SK-N-SH (cell line): ENCODE measurements at regions not wholly inside any gene's neighbourhood (a gene's known extent, or its start where the extent isn't known, plus 50 kb on each side); places are given as distances from the start of the nearest gene placed in this dataset.

ENCODE experiments used
- CTCF ChIA-PET: fragments of 300-600, 350-600 bp; formaldehyde crosslinking; extraction: SDS; loops from one replicate; lab custom pipeline; 2021; lab: Yijun Ruan, JAX
- POLR2A ChIA-PET: fragments of 350-600 bp; sonication (Branson Sonifier 250); formaldehyde crosslinking; extraction: SDS; loops from one replicate; lab custom pipeline; 2020; ENCODE audit warnings: antibody characterized with exemption, inconsistent platforms; lab: Yijun Ruan, JAX
- DNase-seq: peaks from one replicate; pipeline ENCODE4 v3.0.0; 2012
- H2AFZ ChIP-seq: fragments of 200-600 bp; sonication (generic); 2 replicates; pipeline ENCODE4 v1.8.1; 2016; ENCODE audit warnings: antibody characterized with exemption, mild to moderate bottlenecking, low read depth
- H3F3A ChIP-seq: fragments of 200-600 bp; sonication (generic); replicated peaks from 2 replicates; pipeline ENCODE3; 2016; ENCODE audit warnings: antibody characterized with exemption, mild to moderate bottlenecking; ENCODE audit not compliant: insufficient read depth
- H3K27ac ChIP-seq, 2 experiments: fragments of 200-500 bp in 1 of 2; fragments of 200-600 bp in 1 of 2; sonication (Bioruptor generic) in 1 of 2; sonication (generic), shearing (Covaris generic) in 1 of 2; 2 replicates each; pipeline versions ENCODE4 v1.5.1 to v1.6.1; 2014 to 2016; ENCODE audit warnings: low read depth in 2 of 2, inconsistent platforms in 1 of 2, low read length in 1 of 2, mild to moderate bottlenecking in 1 of 2, mixed read lengths in 1 of 2
- H3K27me3 ChIP-seq: fragments of 200-600 bp; sonication (generic), shearing (Covaris generic); 2 replicates; pipeline ENCODE4 v1.6.1; 2016; ENCODE audit warnings: mixed run types; ENCODE audit not compliant: insufficient read depth
- H3K36me3 ChIP-seq, 2 experiments: fragments of 200-500 bp in 1 of 2; fragments of 200-600 bp in 1 of 2; sonication (Bioruptor generic) in 1 of 2; sonication (generic) in 1 of 2; replicated peaks in 1 of 2; 2 replicates each; pipeline versions ENCODE3 to v1.5.1; 2014 to 2016; ENCODE audit warnings: low read length in 1 of 2, mild to moderate bottlenecking in 1 of 2; ENCODE audit not compliant: insufficient read depth in 2 of 2, control insufficient read depth in 1 of 2
- H3K4me1 ChIP-seq, 2 experiments: fragments of 200-500 bp in 1 of 2; fragments of 200-600 bp in 1 of 2; sonication (Bioruptor generic) in 1 of 2; sonication (generic), shearing (Covaris generic) in 1 of 2; 2 replicates each; pipeline versions ENCODE4 v1.5.1 to v1.6.1; 2014 to 2016; ENCODE audit warnings: low read depth in 1 of 2, low read length in 1 of 2, mixed run types in 1 of 2; ENCODE audit not compliant: insufficient read depth in 2 of 2, control insufficient read depth in 1 of 2
- H3K4me2 ChIP-seq: fragments of 200-600 bp; sonication (generic), shearing (Covaris generic); 2 replicates; pipeline ENCODE4 v1.6.1; 2017; ENCODE audit warnings: mixed run types
- H3K4me3 ChIP-seq, 2 experiments: fragments of 200-500 bp in 1 of 2; fragments of 200-600 bp in 1 of 2; sonication (Bioruptor generic) in 1 of 2; sonication (generic), shearing (Covaris generic) in 1 of 2; 2 replicates each; pipeline versions ENCODE4 v1.5.1 to v1.8.1; 2014 to 2016; ENCODE audit warnings: low read depth in 2 of 2, inconsistent platforms in 1 of 2, low read length in 1 of 2, mild to moderate bottlenecking in 1 of 2, mixed read lengths in 1 of 2, moderate library complexity in 1 of 2
- H3K79me2 ChIP-seq: fragments of 200-600 bp; sonication (generic); 2 replicates; pipeline ENCODE4 v1.8.1; 2017; ENCODE audit warnings: mild to moderate bottlenecking; ENCODE audit not compliant: insufficient read depth
- H3K9ac ChIP-seq: fragments of 200-600 bp; sonication (generic); 2 replicates; pipeline ENCODE4 v1.6.1; 2017; ENCODE audit warnings: mixed run types
- H3K9me2 ChIP-seq: fragments of 200-600 bp; sonication (generic); 2 replicates; pipeline ENCODE4 v1.6.1; 2017; ENCODE audit warnings: mixed run types
- H3K9me3 ChIP-seq: fragments of 200-600 bp; sonication (generic); 2 replicates; pipeline ENCODE4 v1.6.1; 2017; ENCODE audit warnings: mixed run types, mild to moderate bottlenecking, moderate library complexity
- H4K20me1 ChIP-seq: fragments of 200-600 bp; sonication (generic); 2 replicates; pipeline ENCODE4 v1.6.1; 2017; ENCODE audit warnings: mild to moderate bottlenecking, mixed run types; ENCODE audit not compliant: insufficient read depth
- CTCF ChIP-seq: fragments of 200-600 bp; sonication (generic); IDR thresholded peaks from 2 replicates; pipeline ENCODE4 v1.6.1; 2017; ENCODE audit warnings: antibody characterized with exemption, mild to moderate bottlenecking, moderate library complexity
- EP300 ChIP-seq, 2 experiments: IDR thresholded peaks; 2 replicates each; pipeline versions ENCODE4 v1.4.0 to v1.6.1; 2012; ENCODE audit warnings: borderline replicate concordance in 1 of 2, low read depth in 1 of 2, low read length in 1 of 2
- FOSL2 ChIP-seq: IDR thresholded peaks from 2 replicates; pipeline ENCODE4 v1.4.0; 2012; ENCODE audit warnings: low read depth, mild to moderate bottlenecking, moderate library complexity, borderline replicate concordance
- FOXJ3 ChIP-seq: sonication (generic); formaldehyde crosslinking; IDR thresholded peaks from 2 replicates; pipeline ENCODE4 v1.5.1; 2020; ENCODE audit warnings: mild to moderate bottlenecking, missing genetic modification reagents
- GABPA ChIP-seq: IDR thresholded peaks from 2 replicates; pipeline ENCODE4 v1.4.0; 2012; ENCODE audit warnings: low read depth, mild to moderate bottlenecking
- MAX ChIP-seq: IDR thresholded peaks from 2 replicates; pipeline ENCODE4 v1.4.0; 2012; ENCODE audit warnings: low read depth
- NFIC ChIP-seq: IDR thresholded peaks from 2 replicates; pipeline ENCODE4 v1.4.0; 2012; ENCODE audit warnings: borderline replicate concordance
- NRF1 ChIP-seq: IDR thresholded peaks from 2 replicates; pipeline ENCODE4 v1.6.1; 2012; ENCODE audit warnings: low read depth, mild to moderate bottlenecking, low read length
- RAD21 ChIP-seq: IDR thresholded peaks from 2 replicates; pipeline ENCODE4 v1.6.1; 2012; ENCODE audit warnings: mild to moderate bottlenecking, low read length
- RFX5 ChIP-seq: IDR thresholded peaks from 2 replicates; pipeline ENCODE4 v1.6.1; 2012; ENCODE audit warnings: mild to moderate bottlenecking, improper control_type of control experiment, low read length
- RXRA ChIP-seq: IDR thresholded peaks from 2 replicates; pipeline ENCODE4 v1.4.0; 2012; ENCODE audit warnings: low read depth, mild to moderate bottlenecking, borderline replicate concordance
- SMC3 ChIP-seq: IDR thresholded peaks from 2 replicates; pipeline ENCODE4 v1.6.1; 2012; ENCODE audit warnings: low read depth, low read length, improper control_type of control experiment
- TAF1 ChIP-seq: IDR thresholded peaks from 2 replicates; pipeline ENCODE4 v1.6.1; 2012; ENCODE audit warnings: low read depth, mild to moderate bottlenecking, low read length, moderate library complexity, borderline replicate concordance
- WGBS: methylation state at CpG from one replicate; pipeline ENCODE4 v1.1.6; 2017; ENCODE audit warnings: low lambda C conversion rate; 5-methylcytosine and 5-hydroxymethylcytosine counted together

- Histone ChIP-seq H3K9me2 (no peaks in the 10 kb centered on the region), H3K36me3 (no peaks in the 10 kb centered on the region), H3K4me3 (no peak overlapping the region), H3K27me3 (no peaks in the 10 kb centered on the region; the same call in 1 of the 2 replicates), H3K4me2 (no peak overlapping the region), H4K20me1 (no peaks in the 10 kb centered on the region), H3K9me3 (no peaks in the 10 kb centered on the region), H3K9ac (no peak overlapping the region), H3K4me1 (no peaks in the 10 kb centered on the region), H2AFZ (no peak overlapping the region), H3K27ac (no peak overlapping the region), H3F3A (no peaks in the 10 kb centered on the region), H3K79me2 (no peaks in the 10 kb centered on the region)
- CTCF ChIA-PET: interaction anchor here (0.6 to 2.8 kb wide), 20 partner anchors 9 to 738 kb away, joined by 3 to 9 read pairs (median 4); no protein-coding TSS in a partner anchor
- peak; percentile 38 for TF ChIP-seq SMC3
- TF ChIP-seq MAX: no peak
- peak; percentile 73 for TF ChIP-seq RAD21
- TF ChIP-seq CTCF: peak; percentile 57
- peak; percentile 21 for DNase-seq
- 13% methylated on average over 5 of the region's 5 CpGs for WGBS
- POLR2A ChIA-PET: no interaction called here
Observed at GRCh38 chr11:18853086-18853720, 61.6 kb upstream of the PTPN5 start.

GRCh38 chr11:18849406-18849805 is 57.8 kb upstream of the PTPN5 start:
- Histone ChIP-seq H3K4me2 (no peak overlapping the region), H2AFZ (no peak overlapping the region), H3K9ac (no peak overlapping the region), H4K20me1 (no peaks in the 10 kb centered on the region), H3K9me2 (no peaks in the 10 kb centered on the region), H3K27me3 (no peaks in the 10 kb centered on the region; the same call in 1 of the 2 replicates), H3K4me1 (no peaks in the 10 kb centered on the region), H3K79me2 (no peaks in the 10 kb centered on the region), H3K9me3 (no peaks in the 10 kb centered on the region), H3K27ac (no peak overlapping the region), H3F3A (no peaks in the 10 kb centered on the region), H3K4me3 (no peak overlapping the region), H3K36me3 (no peaks in the 10 kb centered on the region)
- DNase-seq: no peak
- TF ChIP-seq TAF1 (no peak), NFIC (no peak), FOSL2 (no peak)
- CTCF ChIA-PET: interaction anchor here (1.8 kb wide), 1 partner anchor 73 kb away, joined by 7 read pairs; no protein-coding TSS in a partner anchor
- POLR2A ChIA-PET: no interaction called here
- WGBS: 80% methylated on average over 1 of the region's 1 CpG

GRCh38 chr11:18844753-18845367 is 53.3 kb upstream of the PTPN5 start:
- 33% methylated on average over 1 of the region's 1 CpG for WGBS
- H4K20me1 ChIP-seq: no peaks in the 10 kb centered on the region

More at GRCh38 chr11:18844753-18845367, 53.3 kb upstream of the PTPN5 start:
- TF ChIP-seq FOXJ3 (CRISPR knock-in tag) (no peak), NRF1 (no peak), CTCF (peak; percentile 69), RFX5 (no peak), SMC3 (peak; percentile 29; the same call in 1 of the 2 replicates), EP300 (IDR thresholded peaks at IDR 0.05; ENCODE audit: borderline replicate concordance in 1 of 2, low read depth in 1 of 2, low read length in 1 of 2) (no peak), RAD21 (peak; percentile 63), RXRA (no peak), GABPA (no peak)
- no peak overlapping the region for H3K27ac ChIP-seq
- no peak overlapping the region for H3K4me2 ChIP-seq
- no peaks in the 10 kb centered on the region for H3K9me3 ChIP-seq
- peak; percentile 40 for DNase-seq
- CTCF ChIA-PET: interaction anchor here (0.6 to 2.6 kb wide), 14 partner anchors 9 to 1319 kb away, joined by 3 to 12 read pairs (median 3); no protein-coding TSS in a partner anchor
- H2AFZ ChIP-seq: no peak overlapping the region
- POLR2A ChIA-PET: no interaction called here
- H3K79me2 ChIP-seq: no peaks in the 10 kb centered on the region
- H3K36me3 ChIP-seq: no peaks in the 10 kb centered on the region
- H3K27me3 ChIP-seq: no peaks in the 10 kb centered on the region; the same call in 1 of the 2 replicates
- H3K9ac ChIP-seq: no peak overlapping the region
- H3K4me3 ChIP-seq: no peak overlapping the region; a peak in 1 of 4 replicates
- H3K4me1 ChIP-seq: no peaks in the 10 kb centered on the region
- no peaks in the 10 kb centered on the region for H3K9me2 ChIP-seq
- no peaks in the 10 kb centered on the region for H3F3A ChIP-seq
